NCI-H2029 (cell line): ENCODE measurements at regions not wholly inside any gene's neighbourhood (a gene's known extent, or its start where the extent isn't known, plus 50 kb on each side); places are given as distances from the start of the nearest gene placed in this dataset.
"Not testable (repeated sequence)": the region's sequence is repeated elsewhere in the genome, so short reads cannot be mapped to it uniquely, and the experiment has no call there.

Experiments used
- DNase-seq: peaks from one replicate; lab custom pipeline; 2025; lab: John Stamatoyannopoulos, UW

DNA sequence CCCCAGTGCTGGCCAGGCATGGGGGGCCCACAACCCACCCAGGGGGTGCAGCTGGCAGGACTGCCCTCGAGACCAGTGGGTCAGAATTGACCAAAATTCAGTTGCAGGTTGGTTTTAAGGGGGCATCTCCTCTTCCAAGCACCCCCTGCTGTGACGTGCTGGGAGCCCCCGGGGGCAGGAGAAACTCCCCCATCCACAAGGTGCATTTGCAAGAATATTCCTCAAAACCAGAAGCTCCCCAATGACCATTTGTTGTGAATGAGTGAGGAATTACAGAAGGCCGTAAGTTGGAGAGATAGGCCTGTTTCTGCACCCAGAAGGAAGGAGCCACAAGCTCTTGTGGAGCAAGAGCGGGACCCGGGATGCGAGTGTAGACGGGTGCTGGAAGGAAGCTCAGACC is 414.5 kb downstream of the BRD1 start:
- DNase-seq, result no peak

DNA sequence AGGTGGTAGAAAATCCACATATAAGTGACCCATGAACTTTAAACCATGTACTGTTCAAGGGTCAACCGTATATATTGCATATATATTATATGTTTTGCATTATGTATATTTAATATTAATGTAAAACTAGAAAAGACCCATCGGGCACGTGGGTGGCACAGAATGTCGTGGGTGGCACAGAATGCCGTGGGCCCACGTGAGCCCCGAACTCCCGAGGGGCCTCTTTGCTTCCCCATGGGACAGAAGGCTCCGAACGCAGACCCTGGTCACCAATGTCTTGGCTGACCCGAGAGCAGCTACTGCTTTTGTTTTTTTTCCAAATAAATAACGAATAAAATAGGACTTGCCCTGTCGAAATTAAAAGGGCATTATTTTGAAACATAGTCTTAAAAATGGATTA is 415.4 kb downstream of the BRD1 start:
- DNase-seq, result no peak

DNA sequence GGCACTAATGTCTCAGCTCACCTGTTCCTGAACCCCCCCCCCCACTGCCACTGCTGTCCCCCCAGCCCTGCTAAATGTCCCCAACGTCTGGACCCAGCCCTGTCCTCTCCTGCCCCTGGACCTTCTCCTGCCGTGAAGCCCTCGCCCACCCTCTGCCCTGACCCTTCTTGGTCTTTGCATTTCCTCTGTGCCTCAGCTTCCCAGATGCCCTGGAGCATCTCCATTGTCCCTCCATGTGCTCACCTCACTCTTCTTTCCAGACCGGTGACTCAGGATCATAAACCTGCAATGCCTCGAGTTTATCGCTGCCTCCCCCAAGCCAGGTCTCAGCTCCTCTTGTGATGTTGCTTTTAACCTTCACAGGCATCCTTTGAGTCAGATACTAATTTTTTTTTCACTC is 416.4 kb downstream of the BRD1 start:
- DNase-seq, result no peak

DNA sequence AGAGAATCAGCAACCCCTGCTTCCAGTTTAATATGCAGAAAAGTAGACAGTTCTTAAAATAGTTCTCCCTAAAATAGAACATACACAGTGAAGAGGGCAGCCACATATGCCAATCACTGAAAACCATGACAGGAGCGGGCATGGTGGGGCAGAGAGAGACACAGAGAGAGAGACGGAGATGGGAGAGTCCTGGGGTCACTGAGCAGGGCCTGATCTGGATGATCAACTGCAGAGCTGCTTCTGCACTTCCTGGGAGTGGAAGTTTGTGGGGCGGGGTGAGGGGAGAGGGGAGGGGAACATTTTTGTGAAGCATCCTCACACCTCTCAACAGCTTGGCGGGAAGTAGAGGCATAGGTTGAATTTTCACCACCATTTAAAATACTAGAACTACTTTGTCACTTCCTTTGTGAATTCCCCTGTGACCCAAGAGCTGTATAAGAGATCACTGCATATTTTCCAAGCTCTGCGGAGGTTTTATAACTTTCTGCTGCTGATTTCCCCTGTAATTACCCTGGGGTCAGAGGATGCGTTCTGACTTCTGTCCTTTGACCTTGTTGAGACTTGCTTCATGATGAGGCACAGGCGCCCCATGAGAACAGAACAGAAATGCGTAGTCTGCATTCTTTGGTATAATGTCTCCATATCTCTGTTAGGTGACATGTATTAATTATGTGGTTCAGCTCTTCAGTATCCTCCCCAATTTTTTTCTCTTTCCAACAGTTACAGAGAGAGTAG is 419.4 kb downstream of the BRD1 start:
- DNase-seq, result no peak

DNA sequence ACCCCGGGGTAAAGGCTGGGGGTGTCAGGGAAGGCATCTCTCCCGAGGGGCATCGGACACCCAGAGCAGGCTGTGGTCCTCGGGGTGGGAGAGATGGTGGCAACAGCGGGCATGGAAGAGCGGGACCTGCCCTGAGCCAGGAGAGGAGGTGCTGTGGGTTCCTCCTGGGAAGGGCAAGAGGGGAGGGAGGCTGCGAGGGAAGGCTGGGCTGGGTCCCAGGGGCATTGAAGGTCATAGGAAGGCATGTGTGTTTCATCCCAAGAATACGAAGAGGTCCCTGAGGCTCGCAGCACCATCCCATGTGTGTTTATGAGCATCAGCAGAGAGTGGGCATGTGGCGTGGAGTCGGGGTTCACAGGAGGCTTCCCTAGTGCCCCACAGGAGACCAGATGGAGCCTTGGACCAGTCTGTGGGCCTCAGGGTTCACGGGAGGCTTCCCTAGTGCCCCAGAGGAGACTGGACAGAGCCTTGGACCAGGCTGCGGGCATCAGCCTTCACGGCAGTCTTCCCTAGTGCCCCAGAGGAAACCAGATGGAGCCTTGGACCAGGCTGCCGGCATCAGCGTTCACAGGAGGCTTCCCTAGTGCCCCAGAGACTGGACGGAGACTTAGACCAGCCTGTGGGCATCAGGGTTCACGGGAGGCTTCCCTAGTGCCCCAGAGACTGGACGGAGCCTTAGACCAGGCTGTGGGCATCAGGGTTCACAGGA is 420.6 kb downstream of the BRD1 start:
- DNase-seq, result no peak

DNA sequence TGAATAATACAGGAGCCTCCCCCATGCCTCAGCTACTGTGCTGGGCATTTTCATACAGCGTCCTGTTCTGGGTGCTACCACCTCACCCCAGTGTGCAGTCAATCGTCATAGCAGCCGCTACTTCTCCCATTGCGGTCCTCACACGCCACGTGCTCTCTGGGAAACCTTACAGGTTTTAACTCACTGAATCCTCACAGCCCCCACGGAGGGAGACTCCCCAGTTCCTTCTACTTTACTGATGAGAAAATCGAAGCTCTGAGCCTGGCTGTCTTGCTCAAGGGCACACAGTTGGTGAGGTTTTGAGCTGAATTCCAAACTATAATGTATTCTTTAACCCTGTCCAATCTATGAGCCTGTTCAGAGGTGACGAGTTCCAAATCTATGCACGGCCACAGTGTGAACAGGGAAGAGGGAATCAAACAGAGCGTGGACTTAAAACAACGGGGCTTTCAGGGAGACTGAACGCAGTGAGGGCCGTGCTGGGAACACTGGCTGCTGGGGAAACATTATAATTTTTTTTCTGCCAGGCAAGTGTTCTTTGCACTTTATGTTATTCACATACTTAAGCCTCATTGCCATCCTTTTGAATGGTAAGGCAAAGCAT is 421.5 kb downstream of the BRD1 start:
- DNase-seq, result no peak

DNA sequence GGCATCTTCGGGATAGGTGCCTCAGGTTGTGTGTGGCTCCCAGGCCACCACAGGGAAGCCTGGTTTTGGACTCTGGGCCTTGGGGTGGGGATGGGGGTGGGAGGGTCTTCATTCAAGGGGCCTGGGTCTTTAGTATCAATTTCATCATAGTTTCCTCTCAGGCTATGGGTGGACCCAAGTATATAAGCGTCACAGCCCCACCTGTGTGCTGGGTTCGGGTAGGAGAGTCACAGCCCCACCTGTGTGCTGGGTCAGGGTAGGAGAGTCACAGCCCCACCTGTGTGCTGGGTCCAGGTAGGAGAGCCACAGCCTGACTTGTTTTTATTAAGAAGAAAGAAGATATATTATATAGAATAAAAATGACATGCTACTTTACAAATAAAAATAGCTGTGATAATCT is 422.1 kb downstream of the BRD1 start:
- no peak for DNase-seq

DNA sequence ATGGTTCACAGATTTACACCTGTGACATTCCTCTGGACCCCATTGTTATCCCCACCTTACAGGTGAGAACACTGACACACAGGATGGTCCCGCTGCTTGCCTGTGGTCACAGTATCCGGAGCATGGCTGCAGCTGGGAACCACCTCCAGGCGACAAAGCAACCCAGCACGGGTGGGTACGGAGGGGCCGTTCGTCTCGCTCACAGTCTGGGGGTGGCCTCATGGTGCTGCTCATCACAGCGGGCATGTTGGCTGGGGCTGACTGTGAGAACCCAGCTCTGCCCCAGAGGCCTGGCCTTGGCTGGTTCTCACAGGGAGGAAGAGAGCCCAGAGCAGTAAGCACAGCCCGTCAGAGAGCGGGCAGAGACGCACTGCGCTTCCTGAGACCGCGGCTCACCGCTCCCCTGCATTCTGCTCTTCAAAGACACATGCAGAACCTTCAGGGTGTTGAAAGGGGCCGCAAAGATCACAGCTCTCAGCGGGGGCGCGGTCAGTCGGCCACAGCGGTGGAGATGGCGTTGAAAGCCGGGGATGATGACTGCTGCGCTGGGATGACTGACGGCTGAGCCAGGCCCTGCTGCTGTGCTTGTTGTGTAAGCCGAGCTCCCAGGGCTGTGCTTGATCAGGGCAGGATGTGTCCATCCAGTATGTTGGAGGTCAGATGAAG is 423.0 kb downstream of the BRD1 start:
- no peak for DNase-seq

DNA sequence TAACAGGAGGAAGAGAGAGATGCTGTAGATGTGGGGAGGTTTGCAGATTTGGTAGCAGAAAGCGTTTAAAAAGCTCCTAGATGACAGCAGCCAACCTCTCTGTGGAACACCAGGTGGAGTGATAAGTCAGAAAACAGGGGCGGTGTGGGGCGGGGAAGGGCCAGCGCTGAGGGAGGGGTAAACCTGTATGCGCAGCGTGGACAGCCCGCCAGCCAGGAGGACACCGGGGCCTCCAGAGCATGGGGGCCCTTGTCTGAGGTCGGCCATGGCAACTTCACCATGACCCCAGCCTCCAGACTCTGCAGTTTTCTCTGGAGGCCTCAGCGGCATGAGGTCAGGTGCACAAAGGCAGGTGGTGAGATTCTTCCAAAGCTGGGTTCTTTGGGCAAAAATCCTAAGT is 423.7 kb downstream of the BRD1 start:
- no peak for DNase-seq

DNA sequence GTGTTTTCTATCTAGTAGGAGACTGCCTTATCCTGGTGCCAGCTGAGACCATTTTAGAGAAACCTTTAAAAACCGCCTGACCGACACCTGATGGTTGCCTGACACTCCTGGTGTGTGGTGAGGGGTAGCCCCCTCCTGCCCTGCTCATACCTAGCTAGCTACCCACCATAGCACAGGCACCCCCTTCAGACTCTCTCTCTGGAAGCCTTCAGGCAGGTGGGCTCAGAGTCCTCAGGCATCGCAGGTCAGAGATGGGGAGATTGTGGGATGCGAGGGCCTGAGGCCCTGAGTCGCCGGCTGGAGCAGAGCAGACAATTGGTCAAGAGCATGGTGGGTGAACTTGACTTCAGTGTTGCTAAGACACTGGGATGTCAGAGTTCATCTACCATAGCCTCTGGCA is 424.6 kb downstream of the BRD1 start:
- no peak for DNase-seq

DNA sequence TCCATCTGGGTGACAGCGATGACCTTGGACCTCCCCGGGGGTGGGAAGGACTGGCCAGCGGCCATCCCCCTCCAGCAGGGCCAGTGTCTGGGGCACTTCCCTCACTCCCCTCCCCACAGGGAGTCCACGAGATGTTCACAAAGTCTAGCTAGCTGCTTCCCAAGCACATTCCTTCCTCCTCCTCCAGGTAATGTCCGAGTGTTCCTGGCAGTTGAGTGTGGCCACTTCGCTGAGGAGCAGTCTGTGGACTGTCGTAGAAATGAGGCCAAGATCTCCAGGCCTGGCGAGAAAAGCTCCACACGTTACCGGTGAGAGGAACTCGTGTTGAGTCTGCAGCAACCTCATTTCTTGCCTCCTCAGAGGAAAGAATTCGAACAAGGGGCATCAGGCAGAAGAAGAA is 425.5 kb downstream of the BRD1 start:
- no peak for DNase-seq

DNA sequence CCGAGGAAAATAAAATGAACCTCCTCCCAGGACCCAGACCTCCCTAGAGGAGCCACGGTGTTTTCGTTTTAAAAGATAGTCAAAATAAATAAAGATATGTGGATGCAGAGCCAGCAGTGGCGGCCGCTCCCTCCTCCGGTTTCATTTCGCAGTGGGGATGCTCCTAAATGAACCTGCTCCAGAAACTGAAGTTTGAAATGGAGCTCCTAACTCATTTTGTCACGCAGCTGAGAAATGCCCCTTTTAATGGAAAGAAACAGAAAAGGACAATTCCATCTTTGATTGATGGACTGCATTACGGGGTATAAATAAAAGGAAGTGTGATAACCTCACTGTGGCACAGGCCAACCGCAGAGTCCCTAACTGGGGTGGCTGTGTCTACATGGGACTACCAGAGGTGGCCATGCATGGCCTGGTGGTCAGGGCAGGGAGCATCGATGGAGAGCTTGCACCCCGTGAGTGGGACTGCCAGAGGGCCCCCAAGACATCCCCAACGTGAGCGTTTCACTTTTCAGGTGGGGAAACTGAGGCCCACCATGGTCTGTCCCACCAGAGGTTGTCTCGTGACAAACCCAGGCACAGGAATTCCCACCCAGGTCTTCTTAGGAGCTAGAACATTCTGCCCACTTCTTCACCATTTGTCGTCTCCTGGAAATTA is 426.6 kb downstream of the BRD1 start:
- DNase-seq, result no peak

DNA sequence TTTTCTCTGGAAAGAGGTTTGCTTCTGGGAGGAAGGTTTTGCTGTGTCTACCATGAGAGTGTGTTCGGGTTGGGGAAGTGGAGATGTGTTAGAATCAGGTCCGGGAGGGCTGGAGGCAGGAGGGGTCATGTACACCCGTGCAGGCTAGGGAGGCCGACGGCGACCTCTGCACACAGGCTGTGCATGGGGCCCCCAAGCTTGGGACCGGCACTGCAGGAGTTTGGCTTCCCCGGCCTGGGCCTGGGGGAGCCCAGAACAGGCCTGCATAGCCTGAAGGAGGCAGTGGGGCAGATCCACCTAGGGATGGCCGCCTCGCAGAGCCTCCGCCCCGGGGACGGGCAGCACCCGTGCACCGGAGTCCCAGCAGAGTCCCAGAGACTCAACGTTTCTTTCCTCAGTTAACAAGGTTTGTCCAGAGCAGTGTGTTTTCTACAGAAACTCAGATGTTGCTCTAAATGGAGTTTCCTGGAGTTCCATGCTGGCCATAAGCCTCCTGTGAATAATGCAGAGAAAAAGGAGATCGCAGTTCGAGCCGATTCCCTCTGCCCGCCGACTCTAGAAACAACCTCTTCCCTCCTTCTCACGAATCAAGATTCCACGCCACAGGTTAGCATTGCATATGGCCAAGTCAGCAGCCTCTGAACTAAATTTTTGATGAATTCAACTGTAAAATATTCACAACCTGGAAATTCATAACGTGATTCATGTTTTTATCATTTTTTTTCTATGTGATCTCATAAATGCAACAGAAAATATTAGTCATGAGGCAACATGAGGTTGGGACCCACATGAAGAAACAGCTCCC is 427.3 kb downstream of the BRD1 start:
- no peak for DNase-seq

DNA sequence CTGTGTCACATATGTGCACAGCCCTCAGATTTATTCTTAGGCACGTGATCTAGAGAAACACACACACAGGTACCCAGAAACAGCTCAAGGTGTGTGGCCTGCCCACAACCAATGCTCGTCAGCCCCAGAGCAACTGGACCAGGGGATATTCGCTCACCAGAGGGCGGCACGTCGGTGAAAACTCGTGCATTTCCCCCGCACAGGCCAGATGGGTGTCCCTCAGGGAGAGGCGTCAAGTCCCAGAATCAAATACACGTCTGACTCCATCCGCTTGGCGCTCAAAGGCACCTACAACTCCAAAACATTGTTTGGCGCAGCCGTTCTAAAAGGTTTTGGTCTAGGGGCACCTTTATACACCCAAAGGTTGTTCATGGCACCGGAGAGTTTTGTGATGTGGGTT is 429.0 kb downstream of the BRD1 start:
- DNase-seq, result no peak

DNA sequence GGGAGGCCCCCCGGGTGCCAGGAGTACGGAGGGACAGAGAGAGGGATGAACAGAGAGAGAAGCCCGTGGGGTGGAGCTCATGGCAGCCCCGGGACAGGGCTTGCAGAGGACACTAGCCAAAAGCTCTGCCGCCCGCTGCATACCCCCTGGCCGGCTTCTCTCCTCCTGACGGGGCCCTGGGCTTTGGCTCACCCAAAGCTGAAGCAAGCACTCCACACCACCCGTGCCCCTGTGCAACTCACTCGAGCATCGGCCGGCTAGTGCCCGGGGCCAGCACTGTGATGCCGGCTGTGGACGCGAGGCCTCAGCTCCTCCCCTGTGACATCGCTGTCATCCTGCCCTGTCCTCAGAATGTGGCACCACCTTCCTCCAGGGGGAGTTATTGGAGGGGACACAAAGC is 429.6 kb downstream of the BRD1 start:
- DNase-seq, result no peak

DNA sequence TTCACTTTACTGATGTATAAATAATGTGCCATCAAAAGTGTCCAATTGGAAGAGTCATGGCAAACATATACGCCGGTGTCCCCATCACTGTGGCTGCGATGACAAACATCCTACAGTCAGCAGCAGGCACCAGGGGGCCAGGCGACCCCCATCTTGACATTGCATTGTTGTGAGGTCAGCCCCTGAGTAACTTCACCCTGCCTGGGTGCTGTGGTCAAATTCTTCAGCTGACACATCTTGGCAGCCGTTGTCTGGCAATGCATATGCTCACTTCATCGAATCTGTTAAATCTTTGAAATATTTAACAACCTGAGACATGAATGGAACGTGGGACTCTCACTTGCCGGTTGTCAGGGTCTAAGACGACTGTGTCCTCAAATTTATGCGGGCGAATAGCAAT is 430.9 kb downstream of the BRD1 start:
- no peak for DNase-seq

DNA sequence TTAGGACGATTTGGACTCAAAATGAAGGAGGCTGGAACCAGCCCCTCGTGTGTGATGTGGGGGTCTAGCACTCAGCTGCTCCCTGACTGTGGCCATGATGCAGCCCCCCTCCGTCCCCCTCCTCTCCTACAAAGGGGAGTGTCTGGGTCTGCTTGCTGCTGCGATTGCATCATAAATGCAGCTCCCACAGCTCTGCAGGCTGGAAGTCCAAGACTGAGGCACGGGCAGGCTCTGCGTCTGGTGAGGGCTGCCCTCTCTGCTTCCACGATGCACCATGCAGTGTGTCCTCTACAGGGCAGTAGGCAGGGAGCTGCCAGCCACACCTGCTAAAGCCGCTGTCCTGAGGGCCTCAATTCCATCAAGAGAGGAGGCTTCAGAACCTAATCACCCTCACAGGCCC is 432.1 kb downstream of the BRD1 start:
- DNase-seq, result no peak

DNA sequence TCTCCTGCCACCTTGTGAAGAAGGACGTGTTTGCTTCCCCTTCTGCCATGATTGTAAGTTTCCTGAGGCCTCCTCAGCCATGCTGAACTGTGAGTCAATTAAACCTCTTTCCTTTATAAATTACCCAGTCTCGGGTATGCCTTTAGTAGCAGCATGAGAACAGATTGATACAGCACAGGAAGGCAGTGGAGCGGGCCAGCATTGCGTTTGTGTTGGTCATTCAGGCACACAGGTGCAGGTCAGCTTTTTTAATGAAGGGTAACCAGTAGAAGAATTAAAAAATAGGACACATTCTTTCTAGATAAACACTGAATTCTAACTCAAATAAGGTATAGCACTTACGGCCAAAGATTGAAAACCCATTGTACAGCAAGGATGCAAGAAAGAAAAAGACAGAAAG is 432.6 kb downstream of the BRD1 start:
- DNase-seq, result not testable (repeated sequence)

DNA sequence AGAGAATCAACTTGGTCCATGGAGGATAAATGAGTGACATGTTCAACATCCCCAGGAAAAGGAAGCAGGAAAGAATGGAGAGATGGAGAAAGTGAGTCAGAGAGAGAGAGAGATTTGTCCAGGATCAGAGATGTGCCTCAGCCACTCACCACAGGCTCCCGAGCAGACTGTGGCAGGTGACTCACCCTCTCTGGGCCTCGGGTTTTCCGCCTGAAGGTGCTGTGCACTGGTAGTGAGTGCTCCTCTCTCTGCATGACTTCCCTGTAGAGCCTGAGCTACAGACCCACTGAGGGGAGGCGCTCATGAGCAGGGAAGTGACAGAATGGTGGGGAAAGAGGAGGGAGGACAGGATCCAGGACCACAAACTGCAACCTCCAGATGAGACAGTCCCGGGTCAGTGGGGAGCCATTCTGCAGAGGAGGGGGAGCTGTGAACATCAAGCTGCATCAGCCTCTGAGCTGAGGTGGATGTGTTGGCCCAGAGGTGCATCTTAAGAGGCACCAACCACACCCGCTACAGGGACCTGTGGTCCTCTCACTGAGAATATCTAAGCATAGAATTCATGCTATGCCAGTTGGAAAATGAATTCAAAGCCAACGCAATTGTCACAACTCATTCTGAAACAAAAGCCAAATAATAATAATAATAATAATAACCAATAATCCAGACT is 433.4 kb downstream of the BRD1 start:
- DNase-seq, result no peak

DNA sequence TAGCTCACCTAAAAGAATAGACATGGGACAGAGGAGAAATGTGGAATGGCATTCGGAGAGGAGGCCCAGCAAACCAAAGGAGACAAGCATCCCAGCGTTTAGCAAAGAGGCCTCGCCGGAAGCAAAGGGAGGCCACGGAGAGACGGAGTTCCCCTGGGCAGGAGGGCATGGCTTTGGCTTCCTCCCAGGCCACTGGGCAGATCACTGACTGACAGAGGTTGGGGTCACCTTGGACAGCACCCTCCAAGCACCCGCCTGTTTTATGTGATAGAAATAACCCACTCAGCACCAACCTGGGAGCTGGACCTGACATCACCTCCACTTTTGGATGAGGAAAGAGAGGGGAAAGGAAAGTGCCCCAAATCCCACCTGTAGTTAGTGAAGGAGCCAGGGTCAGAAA is 434.1 kb downstream of the BRD1 start:
- no peak for DNase-seq
